ENCODE measurements at regions not wholly inside any gene's neighbourhood (a gene's known extent, or its start where the extent isn't known, plus 50 kb on each side); places are given as distances from the start of the nearest gene placed in this dataset.

GRCh38 chr6:121756666-121757065 lies 321.2 kb downstream of the GJA1 start (continued):
- TF ChIP-seq FUS (optimal IDR thresholded peaks at IDR 0.05; ENCODE audit: low read depth, low read length) (no peak), MTA3 (IDR thresholded peaks at IDR 0.05; ENCODE audit: borderline replicate concordance) (no peak), FOXJ2 (tag; IDR thresholded peaks at IDR 0.05) (no peak)

DNA sequence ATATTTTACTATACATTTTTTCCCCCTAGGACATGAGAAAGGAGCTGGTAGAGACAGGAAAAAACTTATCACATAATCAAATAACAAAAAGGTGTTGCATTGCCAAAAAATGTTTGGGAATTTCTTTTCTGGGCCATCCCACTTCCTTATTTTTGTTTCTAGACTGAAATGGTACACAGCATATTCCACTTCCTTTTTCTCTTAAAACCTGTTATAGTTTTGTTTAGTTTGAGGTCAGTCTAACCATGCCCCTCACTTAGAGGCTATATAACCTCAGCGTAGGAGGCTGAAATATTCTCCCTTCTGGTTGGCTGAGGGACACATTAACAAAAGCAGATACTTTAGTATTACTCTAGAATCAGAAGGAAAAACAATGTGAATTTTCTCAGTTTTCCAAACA lies 323.9 kb downstream of the GJA1 start:
- Histone ChIP-seq H3K9me3 (replicated peaks; ENCODE audit: control insufficient read depth, insufficient read depth, low read depth, low read length) (no peaks in the 10 kb centered on the region), H3K36me3 (ENCODE audit: control insufficient read depth, insufficient read depth, low read length) (no peaks in the 10 kb centered on the region), H4K20me1 (replicated peaks; ENCODE audit: control insufficient read depth, insufficient read depth, low read length) (no peaks in the 10 kb centered on the region), H2AFZ (ENCODE audit: low read depth, low read length) (no peak overlapping the region), H3K9me1 (ENCODE audit: control insufficient read depth, insufficient read depth, low read length) (no peaks in the 10 kb centered on the region), H3K4me3 (no peak overlapping the region), H3K79me2 (ENCODE audit: control insufficient read depth, insufficient read depth, low read length) (no peaks in the 10 kb centered on the region), H3K27me3 (ENCODE audit: control insufficient read depth in 2 of 2, insufficient read depth in 2 of 2, low read length in 2 of 2) (no peaks in the 10 kb centered on the region), H3K4me1 (replicated peaks in 1 of 2; ENCODE audit: control insufficient read depth in 2 of 2, insufficient read depth in 2 of 2, low read length in 2 of 2) (no peaks in the 10 kb centered on the region), H3K27ac (ENCODE audit: extremely low read depth, low read depth, low read length) (no peak overlapping the region), H3K9ac (ENCODE audit: insufficient read depth in 1 of 2, low read depth in 2 of 2, low read length in 2 of 2) (no peak overlapping the region), H3K4me2 (ENCODE audit: insufficient read depth, low read length) (no peak overlapping the region)
- no peak for DNase-seq (ENCODE audit: extremely low read depth in 1 of 4, low spot score in 3 of 4)
- POLR2A ChIA-PET: no interaction called here
- no peak for ATAC-seq
- no peak for FAIRE-seq
- no TSS peak for BruUV-seq (replicated peaks)
- intact Hi-C loops (cut with micrococcal nuclease): no loop called here
- CTCF ChIA-PET (ENCODE audit: low intra/inter-chr PET ratio): no interaction called here
- WGBS (ENCODE audit: insufficient coverage, low coverage, missing lambda C conversion rate): 6% methylated on average over 1 of the region's 1 CpG
- in situ Hi-C loops (cut with MboI): no loop called here
- TF ChIP-seq CBX8 (IDR thresholded peaks at IDR 0.05; ENCODE audit: borderline replicate concordance, extremely low read depth, low read depth, low read length, poor library complexity, severe bottlenecking) (no peak), GTF2F1 (IDR thresholded peaks at IDR 0.05; ENCODE audit: low read depth, low read length) (no peak), POLR3G (IDR thresholded peaks at IDR 0.05; ENCODE audit: extremely low read depth, insufficient read length, insufficient replicate concordance) (no peak), DACH1 (IDR thresholded peaks at IDR 0.05; ENCODE audit: partially characterized antibody) (no peak), ZNF431 (CRISPR knock-in tag; IDR thresholded peaks at IDR 0.05) (no peak), SFPQ (IDR thresholded peaks at IDR 0.05; ENCODE audit: low read depth, low read length) (no peak), KAT8 (IDR thresholded peaks at IDR 0.05; ENCODE audit: low read depth) (no peak)
- TF ChIP-seq, protein P1, sequence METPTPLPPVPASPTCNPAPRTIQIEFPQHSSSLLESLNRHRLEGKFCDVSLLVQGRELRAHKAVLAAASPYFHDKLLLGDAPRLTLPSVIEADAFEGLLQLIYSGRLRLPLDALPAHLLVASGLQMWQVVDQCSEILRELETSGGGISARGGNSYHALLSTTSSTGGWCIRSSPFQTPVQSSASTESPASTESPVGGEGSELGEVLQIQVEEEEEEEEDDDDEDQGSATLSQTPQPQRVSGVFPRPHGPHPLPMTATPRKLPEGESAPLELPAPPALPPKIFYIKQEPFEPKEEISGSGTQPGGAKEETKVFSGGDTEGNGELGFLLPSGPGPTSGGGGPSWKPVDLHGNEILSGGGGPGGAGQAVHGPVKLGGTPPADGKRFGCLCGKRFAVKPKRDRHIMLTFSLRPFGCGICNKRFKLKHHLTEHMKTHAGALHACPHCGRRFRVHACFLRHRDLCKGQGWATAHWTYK (CRISPR knock-in tag; IDR thresholded peaks at IDR 0.05): no peak

All from K562 (cell line).